ENCODE measurements at regions not wholly inside any gene's neighbourhood (a gene's known extent, or its start where the extent isn't known, plus 50 kb on each side); places are given as distances from the start of the nearest gene placed in this dataset.

DNA sequence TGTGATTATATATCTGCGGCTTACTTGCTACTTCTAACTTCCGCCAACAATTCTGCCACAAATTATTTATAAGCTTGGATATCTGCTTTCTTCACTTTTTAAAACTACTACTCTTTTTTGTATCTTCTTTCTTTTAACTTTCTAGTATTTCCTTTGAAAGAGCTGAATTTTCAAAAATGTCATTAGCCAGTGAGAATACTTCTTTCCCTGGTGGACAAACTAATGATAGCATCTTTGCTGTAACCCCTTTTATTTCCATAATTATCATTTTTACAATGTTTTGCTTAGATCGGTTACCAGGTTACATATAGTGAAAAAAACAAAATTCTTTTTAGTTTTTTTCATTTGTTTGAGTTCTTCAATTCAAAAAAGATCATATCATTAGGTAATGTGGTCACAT lies 355.9 kb upstream of the ADGRL4 start:
- TF ChIP-seq, protein P1, sequence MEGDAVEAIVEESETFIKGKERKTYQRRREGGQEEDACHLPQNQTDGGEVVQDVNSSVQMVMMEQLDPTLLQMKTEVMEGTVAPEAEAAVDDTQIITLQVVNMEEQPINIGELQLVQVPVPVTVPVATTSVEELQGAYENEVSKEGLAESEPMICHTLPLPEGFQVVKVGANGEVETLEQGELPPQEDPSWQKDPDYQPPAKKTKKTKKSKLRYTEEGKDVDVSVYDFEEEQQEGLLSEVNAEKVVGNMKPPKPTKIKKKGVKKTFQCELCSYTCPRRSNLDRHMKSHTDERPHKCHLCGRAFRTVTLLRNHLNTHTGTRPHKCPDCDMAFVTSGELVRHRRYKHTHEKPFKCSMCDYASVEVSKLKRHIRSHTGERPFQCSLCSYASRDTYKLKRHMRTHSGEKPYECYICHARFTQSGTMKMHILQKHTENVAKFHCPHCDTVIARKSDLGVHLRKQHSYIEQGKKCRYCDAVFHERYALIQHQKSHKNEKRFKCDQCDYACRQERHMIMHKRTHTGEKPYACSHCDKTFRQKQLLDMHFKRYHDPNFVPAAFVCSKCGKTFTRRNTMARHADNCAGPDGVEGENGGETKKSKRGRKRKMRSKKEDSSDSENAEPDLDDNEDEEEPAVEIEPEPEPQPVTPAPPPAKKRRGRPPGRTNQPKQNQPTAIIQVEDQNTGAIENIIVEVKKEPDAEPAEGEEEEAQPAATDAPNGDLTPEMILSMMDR (IDR thresholded peaks at IDR 0.05): no peak
- no peak for TF ChIP-seq POLR2A (IDR thresholded peaks at IDR 0.05)

Data from right lobe of liver (tissue), 4 donors.